ENCODE measurements at regions not wholly inside any gene's neighbourhood (a gene's known extent, or its start where the extent isn't known, plus 50 kb on each side); places are given as distances from the start of the nearest gene placed in this dataset.

GRCh38 chr2:125491663-125492062 is 1164.3 kb upstream of the GYPC start:
- no peak for ATAC-seq
- Histone ChIP-seq H3K36me3 (replicated peaks in 1 of 2; ENCODE audit: control insufficient read depth in 1 of 2, insufficient read depth in 2 of 2, low read length in 2 of 2) (no peaks in the 10 kb centered on the region), H2AFZ (ENCODE audit: low read length) (no peak overlapping the region), H3K27ac (ENCODE audit: extremely low read length, insufficient read depth, low read length) (no peak overlapping the region), H3K4me1 (ENCODE audit: insufficient read depth, low read length) (no peaks in the 10 kb centered on the region), H3K9me3 (ENCODE audit: low read length) (peaks cover 94% of the 10 kb centered on the region), H3K4me2 (ENCODE audit: low read depth, low read length) (no peak overlapping the region), H4K20me1 (ENCODE audit: insufficient read depth, low read length) (no peaks in the 10 kb centered on the region), H3K27me3 (ENCODE audit: control insufficient read depth in 1 of 2, insufficient read depth in 2 of 2, low read length in 2 of 2) (no peaks in the 10 kb centered on the region), H3K4me3 (replicated peaks in 1 of 3; ENCODE audit: insufficient read depth in 1 of 3, low read depth in 2 of 3, low read length in 3 of 3) (no peak overlapping the region), H3K9ac (ENCODE audit: insufficient read depth, low read depth, low read length) (no peak overlapping the region), H3K79me2 (ENCODE audit: insufficient read depth, low read length) (no peaks in the 10 kb centered on the region)
- DNase-seq (ENCODE audit: low spot score) = no peak
- FAIRE-seq = no peak
- under 1% methylated on average over 3 of the region's 3 CpGs for WGBS (ENCODE audit: low lambda C conversion rate)
- no TSS peak for BruUV-seq (replicated peaks)
- TF ChIP-seq RFXANK (CRISPR knock-in tag; IDR thresholded peaks at IDR 0.05) (no peak), IKZF4 (CRISPR knock-in tag; IDR thresholded peaks at IDR 0.05; ENCODE audit: borderline replicate concordance, low read depth, not compliant biosample characterization) (no peak), ERF (CRISPR knock-in tag; IDR thresholded peaks at IDR 0.05) (no peak), PRDM15 (CRISPR knock-in tag; IDR thresholded peaks at IDR 0.05) (no peak), TRIM24 (CRISPR knock-in tag; IDR thresholded peaks at IDR 0.05) (no peak), ELF4 (CRISPR knock-in tag; IDR thresholded peaks at IDR 0.05; ENCODE audit: borderline replicate concordance) (no peak), ZNF879 (CRISPR knock-in tag; IDR thresholded peaks at IDR 0.05) (no peak)
- in situ Hi-C loops (cut with HindIII; ENCODE audit: extremely low pct_ligation_motif_present, low pct_unique_long_range_greater_than_20kb) = no loop called here
- intact Hi-C loops (cut with micrococcal nuclease; ENCODE audit: unreplicated experiment) = no loop called here
- ChIA-PET POLR2A (no interaction called here), CTCF (ENCODE audit: low intra/inter-chr PET ratio, low total read pairs) (no interaction called here)

Data from HepG2 (cell line).